ENCODE measurements at regions not wholly inside any gene's neighbourhood (a gene's known extent, or its start where the extent isn't known, plus 50 kb on each side); places are given as distances from the start of the nearest gene placed in this dataset.

GRCh38 chr5:61910771-61911170 lies 395.2 kb upstream of the KIF2A start:
- no peak for DNase-seq

GRCh38 chr5:61912559-61912958 lies 393.4 kb upstream of the KIF2A start:
- no peak for DNase-seq

GRCh38 chr5:61915646-61916045 lies 390.4 kb upstream of the KIF2A start:
- DNase-seq, result no peak

GRCh38 chr5:61916621-61917620 lies 389.1 kb upstream of the KIF2A start:
- no peak for DNase-seq

GRCh38 chr5:61918611-61919010 lies 387.4 kb upstream of the KIF2A start:
- DNase-seq, result no peak

- no peak for DNase-seq
Measured at GRCh38 chr5:61919920-61920319, 386.1 kb upstream of the KIF2A start.

DNA sequence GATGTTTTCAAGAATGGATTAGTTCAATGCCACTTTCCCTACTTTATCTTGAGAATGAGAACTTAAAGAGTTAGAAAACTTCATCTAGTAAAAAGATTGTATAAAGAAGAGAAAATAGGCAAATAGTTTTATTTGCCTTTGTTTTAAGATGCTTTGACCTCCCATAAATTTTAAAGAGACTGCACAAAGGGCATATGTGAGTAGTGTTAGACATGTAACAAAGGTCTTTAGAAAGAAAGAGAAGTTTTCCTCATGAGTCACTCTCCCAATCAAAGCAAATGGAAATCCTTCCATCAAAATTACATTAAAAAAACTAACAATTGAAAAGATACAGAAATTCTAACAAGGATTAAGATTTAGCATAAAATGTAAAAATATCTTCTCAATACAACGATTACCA lies 381.8 kb upstream of the KIF2A start:
- no peak for DNase-seq

GRCh38 chr5:61926911-61927310 lies 379.1 kb upstream of the KIF2A start:
- DNase-seq, result no peak

- no peak for DNase-seq
Measured at GRCh38 chr5:61931236-61931635, 374.8 kb upstream of the KIF2A start.

DNA sequence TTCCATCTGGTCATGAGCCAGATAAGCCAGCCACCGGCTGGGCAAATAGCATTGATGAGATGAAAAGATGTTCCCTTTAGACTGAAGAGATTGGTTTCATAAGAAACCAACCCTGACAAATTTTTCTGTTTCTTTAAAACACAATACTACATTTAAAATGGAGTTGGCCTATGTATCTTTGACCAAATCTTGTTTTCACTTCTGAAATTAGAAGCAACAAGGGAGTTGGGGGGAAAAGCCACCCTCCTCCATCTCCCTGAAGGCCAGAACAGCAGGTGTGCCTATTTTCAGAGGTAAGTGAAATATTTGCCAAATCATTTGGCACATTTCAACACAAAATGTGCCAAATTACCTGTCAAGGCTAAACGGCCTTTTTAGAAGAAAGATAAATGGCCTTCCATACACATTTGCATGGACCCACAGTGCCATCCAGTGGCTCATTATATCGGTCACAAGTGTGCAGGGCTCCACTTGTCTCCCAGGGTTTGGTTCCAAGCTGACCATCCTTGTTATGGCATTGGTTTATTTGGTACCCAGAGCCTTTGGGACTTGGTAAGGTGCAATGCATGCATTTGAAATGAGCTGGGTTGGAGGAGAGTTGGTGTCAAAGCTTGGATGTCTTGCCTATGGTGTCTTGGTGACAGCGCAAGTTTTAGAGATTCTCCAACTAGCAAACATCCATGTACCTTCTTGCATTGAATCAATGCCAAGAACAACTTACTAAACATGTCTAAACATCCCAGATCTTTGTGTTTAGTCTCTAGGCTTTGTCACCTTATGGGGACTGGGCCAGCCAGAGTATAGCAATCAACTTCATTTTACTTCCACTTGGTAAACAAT lies 372.0 kb upstream of the KIF2A start:
- DNase-seq, result peak in 9 of 14 donors; percentile 8 to 74 (median 27)

DNA sequence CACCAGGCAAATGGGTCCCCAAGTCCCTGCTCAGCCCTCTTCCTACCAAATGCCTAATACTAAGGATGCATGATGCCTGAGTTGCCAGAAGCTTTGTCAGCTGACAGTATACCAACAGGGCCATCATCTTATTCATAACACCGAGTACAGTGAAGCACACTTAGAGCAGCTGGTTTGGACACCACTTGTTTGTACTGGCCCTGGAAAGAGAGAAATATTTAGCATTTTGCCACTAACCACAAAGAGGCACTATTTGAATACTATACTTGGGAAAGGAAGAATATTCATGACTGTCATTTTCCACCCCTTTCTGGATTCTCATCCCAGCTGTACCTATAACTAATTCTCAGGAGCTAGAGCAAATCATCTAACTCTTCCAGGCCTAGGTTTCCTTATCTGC lies 364.4 kb upstream of the KIF2A start:
- no peak for DNase-seq

DNA sequence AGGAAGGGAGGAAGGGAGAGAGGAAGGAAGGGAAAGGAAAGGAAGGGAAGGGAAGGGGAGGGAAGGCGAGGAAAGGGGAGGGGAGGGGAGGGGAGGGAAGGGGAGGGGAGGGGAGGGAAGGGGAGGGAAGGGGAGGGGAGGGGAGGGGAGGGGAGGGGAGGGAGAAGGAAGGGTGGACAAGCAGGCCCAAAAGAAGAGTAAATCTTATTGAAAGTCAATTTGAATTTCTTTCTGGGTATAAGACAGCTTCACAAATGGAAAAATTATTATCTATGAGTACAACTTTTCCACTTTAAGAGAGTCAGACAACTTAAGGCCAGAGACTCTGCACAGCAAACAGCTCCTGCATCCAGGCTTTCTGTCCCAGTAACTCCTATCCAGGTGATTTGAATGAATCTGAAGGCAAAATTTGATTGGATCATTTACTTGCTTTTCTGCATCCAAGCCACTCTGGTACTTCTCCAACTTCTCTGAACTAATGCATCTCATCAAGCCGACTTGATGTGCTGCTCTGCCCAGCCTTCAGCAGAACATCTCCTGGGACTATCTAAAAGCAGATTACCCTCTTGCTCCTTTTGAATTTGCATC lies 363.4 kb upstream of the KIF2A start:
- DNase-seq, result no peak

DNA sequence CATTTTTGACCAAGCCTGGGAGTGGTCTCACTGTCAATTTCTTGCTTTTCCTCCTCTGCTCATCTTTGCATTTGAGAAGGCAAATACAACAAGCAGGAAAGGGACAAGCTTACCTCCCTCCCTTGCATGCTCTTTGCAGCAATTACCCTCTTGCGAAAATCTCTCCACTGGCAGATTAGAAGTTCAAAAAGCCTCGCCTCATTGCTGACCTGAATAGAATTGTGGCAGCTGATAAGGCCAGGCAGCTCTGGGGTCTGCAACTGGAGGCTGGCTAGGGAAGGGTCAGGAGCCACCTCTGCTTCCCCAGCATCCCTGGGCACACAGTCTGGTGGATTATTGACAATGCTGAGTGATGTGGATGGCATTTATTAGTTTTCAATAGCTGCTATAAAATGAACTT lies 362.3 kb upstream of the KIF2A start:
- DNase-seq, result no peak

DNA sequence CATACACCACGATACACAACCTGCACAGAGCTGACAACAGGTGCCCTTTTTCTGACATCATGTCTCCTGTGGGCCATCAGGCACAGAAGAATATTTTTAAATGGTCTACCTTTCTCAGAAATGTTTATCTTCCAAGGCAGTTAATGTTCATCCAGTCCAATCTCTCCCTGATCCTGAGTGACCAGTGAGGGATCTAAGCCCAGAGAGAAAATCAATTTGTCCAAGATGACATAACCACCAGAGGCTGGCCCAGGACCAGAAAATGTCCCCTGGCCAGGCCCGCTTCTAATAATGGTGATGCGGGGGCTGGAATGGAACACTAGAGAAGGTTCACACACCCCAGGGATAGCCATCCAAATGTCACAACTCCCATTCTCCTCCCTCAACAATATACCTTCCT lies 357.9 kb upstream of the KIF2A start:
- no peak for DNase-seq

DNA sequence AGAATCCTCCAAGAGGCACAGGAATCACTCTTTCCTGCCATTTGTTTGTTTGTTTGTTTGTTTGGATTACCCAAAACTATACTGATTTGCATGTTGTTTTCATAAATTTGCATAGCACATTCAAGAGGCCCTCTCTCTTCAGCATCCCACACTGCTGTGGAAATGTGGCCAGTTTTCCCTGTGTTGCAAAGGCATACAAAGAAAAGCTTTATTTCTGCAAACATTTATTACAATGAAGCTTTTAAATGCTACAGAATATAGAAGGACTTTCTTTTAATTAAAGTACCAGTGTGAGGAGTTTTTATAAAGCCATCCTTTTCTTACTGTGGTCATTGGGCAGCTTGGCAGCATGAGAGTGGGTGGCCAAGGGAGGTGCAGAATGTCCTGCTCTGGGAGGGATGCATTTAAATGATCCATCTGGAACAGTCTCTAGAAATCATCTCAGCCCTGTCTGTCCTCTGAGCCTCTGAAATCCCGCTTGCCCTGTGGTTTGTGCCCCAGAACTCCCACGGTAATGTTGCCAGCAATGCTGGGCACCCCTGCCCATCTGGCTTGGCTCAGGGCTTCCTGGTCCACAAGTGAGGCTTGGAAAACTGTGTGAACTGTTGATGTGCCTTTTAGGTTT lies 356.8 kb upstream of the KIF2A start:
- peak in 11 of 14 donors; percentile 8 to 65 (median 42) for DNase-seq

DNA sequence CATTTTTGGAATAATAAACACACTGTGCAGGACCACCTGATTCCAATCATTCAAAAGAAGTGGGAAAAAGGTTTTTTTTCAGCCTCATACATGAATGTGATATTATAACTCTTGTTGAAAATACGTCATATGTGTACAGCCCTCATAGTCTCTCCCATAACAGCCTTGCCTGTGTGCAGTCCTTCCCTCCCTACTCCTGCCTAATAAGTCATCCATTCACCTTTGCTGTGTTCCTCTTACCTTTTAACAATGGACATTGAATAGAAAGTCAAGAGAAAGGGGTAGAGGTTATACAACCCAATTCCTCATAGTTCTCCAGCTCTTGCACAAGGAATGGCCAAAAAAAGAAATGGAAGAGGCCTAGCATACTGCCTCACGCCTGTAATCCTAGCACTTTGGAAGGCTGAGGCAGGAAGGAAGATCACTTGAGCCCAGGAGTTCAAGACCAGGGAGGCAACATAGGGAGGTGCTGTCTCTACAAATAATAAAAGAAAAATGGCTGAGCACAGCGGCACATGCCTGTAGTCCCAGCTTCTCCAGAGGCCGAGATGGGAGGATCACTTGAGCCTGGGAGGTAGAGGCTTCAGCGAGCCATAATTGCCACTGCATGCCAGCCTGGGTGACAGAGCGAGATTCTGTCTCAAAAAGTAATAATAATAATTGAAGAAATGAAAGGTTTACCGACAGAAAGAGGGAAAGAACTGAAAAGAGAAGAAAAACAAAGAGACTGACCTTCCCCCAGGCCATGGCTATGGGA lies 356.1 kb upstream of the KIF2A start:
- peak in 1 of 14 donors; percentile 18 for DNase-seq

- DNase-seq, result no peak
Measured at GRCh38 chr5:61951295-61951694, 354.7 kb upstream of the KIF2A start.

DNA sequence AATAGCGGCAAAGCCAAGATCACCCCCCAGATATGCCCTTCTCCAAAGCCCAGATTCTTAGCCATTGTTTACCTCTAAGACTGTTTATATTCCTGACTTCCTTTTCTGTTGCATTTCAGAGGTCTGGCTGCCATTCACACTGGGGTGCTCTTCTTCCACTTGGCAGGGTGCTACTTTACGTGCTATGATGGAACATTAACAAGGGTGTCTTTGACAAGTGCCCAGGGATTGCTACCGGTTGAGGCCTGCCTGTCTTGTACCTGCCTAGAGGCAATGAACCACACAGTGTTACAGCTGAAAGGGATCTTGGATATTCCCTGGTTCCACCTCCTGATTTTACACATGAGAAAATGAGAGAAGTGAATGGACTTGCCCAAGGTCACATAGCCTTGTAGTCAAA lies 352.1 kb upstream of the KIF2A start:
- DNase-seq, result no peak

DNA sequence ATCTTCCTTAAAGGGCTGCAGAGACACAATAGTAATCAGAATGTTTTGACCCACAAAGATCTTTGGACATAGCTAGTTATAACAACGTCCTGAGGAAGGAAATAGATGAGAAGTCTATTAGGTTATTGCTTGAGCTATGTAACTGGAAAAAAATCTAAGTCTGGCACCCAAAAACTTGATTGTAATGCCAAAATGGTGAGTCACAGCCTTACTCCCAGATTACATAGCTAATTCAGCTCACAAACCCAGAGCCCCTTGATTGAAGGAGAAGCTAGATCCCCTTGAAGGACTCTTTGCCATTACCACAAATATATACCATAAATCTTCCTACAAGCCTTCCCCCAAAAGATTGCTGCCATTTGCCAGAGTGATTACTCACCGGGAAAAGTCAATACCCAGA lies 341.8 kb upstream of the KIF2A start:
- DNase-seq, result no peak

GRCh38 chr5:61965069-61965468 lies 340.9 kb upstream of the KIF2A start:
- no peak for DNase-seq

- no peak for DNase-seq
Measured at GRCh38 chr5:61965490-61965889, 340.5 kb upstream of the KIF2A start.

Measured in C1 segment of cervical spinal cord (tissue), 14 donors.